Activated CD8-positive, alpha-beta memory T cell treated with anti-CD3 and anti-CD28 coated beads, Interleukin-2, amount 50 U/mL, for 1 hour (primary cell): ENCODE measurements at regions not wholly inside any gene's neighbourhood (a gene's known extent, or its start where the extent isn't known, plus 50 kb on each side); places are given as distances from the start of the nearest gene placed in this dataset.
"Not testable (repeated sequence)": the region's sequence is repeated elsewhere in the genome, so short reads cannot be mapped to it uniquely, and the experiment has no call there.

Experiments used
- DNase-seq: peaks from one replicate; pipeline ENCODE4 v3.0.0-alpha.2; 2020; ENCODE audit errors: extremely low read depth

GRCh38 chr4:120636120-120636630 is 286.4 kb downstream of the PRDM5 start:
- DNase-seq = no peak

GRCh38 chr4:120633810-120634209 is 288.7 kb downstream of the PRDM5 start:
- DNase-seq = no peak

- no peak for DNase-seq
Observed at GRCh38 chr4:120630427-120630826, 292.1 kb downstream of the PRDM5 start.

- no peak for DNase-seq
Observed at GRCh38 chr4:120629546-120630108, 292.9 kb downstream of the PRDM5 start.

GRCh38 chr4:120622601-120623000 is 299.9 kb downstream of the PRDM5 start:
- no peak for DNase-seq

- no peak for DNase-seq
Observed at GRCh38 chr4:120617171-120617570, 305.4 kb downstream of the PRDM5 start.

- no peak for DNase-seq
Observed at GRCh38 chr4:120616041-120616440, 306.5 kb downstream of the PRDM5 start.

GRCh38 chr4:120613778-120614177 is 308.7 kb downstream of the PRDM5 start:
- DNase-seq = no peak

GRCh38 chr4:120611092-120611491 is 311.4 kb downstream of the PRDM5 start:
- no peak for DNase-seq

GRCh38 chr4:120591038-120591437 is 331.5 kb downstream of the PRDM5 start:
- no peak for DNase-seq

- no peak for DNase-seq
Observed at GRCh38 chr4:120589787-120590186, 332.7 kb downstream of the PRDM5 start.

GRCh38 chr4:120568731-120569130 is 353.8 kb downstream of the PRDM5 start:
- DNase-seq = no peak

GRCh38 chr4:120561648-120562047 is 360.9 kb downstream of the PRDM5 start:
- no peak for DNase-seq

GRCh38 chr4:120557372-120557771 is 365.2 kb downstream of the PRDM5 start:
- DNase-seq = no peak

- no peak for DNase-seq
Observed at GRCh38 chr4:120555058-120555457, 367.5 kb downstream of the PRDM5 start.

- no peak for DNase-seq
Observed at GRCh38 chr4:120554086-120554485, 368.4 kb downstream of the PRDM5 start.

- not testable (repeated sequence) for DNase-seq
Observed at GRCh38 chr4:120550624-120551220, 371.8 kb downstream of the PRDM5 start.

GRCh38 chr4:120549011-120549570 is 373.4 kb downstream of the PRDM5 start:
- DNase-seq = no peak

- DNase-seq = no peak
Observed at GRCh38 chr4:120545391-120545790, 377.1 kb downstream of the PRDM5 start.

GRCh38 chr4:120544838-120545237 is 377.7 kb downstream of the PRDM5 start:
- DNase-seq = no peak

- no peak for DNase-seq
Observed at GRCh38 chr4:120540625-120541024, 381.9 kb downstream of the PRDM5 start.

GRCh38 chr4:120536884-120537283 is 385.6 kb downstream of the PRDM5 start:
- DNase-seq = no peak

- no peak for DNase-seq
Observed at GRCh38 chr4:120528428-120528827, 394.1 kb downstream of the PRDM5 start.
